Glomerular visceral epithelial cell (primary cell): ENCODE measurements at regions not wholly inside any gene's neighbourhood (a gene's known extent, or its start where the extent isn't known, plus 50 kb on each side); places are given as distances from the start of the nearest gene placed in this dataset.
"Not testable (repeated sequence)": the region's sequence is repeated elsewhere in the genome, so short reads cannot be mapped to it uniquely, and the experiment has no call there.

Source experiments
- DNase-seq: peaks from one replicate; pipeline ENCODE4 v3.0.0-alpha.2; 2016; ENCODE audit errors: extremely low spot score

GRCh38 chr9:100639854-100640253 is 62.0 kb downstream of the CAVIN4 start:
- DNase-seq = no peak

GRCh38 chr9:100640447-100641050 is 62.7 kb downstream of the CAVIN4 start:
- DNase-seq = no peak

DNA sequence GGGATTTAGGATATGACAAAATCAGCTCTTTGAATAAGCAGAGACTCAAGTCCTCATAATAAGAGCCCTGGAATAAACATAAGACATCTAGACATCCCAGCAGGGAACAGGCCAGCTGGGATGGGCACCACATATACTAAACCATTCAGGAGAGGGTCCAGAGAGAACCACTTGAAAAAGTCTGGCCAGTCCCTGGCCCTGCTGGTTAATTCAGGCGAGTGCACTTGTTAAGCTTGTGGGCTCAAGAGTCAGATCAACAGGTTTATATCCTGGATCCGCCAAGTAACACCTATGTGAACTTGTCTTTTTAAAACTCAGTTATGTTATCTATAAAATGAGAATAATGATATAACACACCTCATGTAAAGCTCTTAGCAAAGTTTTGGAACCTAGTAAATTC is 63.3 kb downstream of the CAVIN4 start:
- DNase-seq = no peak

DNA sequence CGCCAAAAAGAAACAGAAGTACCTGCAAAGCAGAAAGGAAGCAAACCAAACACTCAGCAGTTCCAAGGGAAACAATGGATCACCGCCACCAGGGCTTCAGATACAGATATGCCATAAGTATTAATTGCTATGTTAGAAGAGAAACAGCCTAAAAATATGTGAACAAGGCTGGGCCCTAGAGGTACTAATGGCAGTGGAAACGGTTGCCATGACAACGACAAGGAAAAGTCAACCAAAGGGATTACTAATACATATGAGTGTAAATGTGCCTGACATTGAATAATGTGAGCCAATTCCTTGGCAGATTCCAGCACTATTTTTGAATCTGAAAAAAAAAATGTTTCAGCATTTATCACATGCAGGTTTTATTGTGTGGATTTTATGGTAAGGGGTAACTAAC is 75.0 kb downstream of the CAVIN4 start:
- DNase-seq = no peak

DNA sequence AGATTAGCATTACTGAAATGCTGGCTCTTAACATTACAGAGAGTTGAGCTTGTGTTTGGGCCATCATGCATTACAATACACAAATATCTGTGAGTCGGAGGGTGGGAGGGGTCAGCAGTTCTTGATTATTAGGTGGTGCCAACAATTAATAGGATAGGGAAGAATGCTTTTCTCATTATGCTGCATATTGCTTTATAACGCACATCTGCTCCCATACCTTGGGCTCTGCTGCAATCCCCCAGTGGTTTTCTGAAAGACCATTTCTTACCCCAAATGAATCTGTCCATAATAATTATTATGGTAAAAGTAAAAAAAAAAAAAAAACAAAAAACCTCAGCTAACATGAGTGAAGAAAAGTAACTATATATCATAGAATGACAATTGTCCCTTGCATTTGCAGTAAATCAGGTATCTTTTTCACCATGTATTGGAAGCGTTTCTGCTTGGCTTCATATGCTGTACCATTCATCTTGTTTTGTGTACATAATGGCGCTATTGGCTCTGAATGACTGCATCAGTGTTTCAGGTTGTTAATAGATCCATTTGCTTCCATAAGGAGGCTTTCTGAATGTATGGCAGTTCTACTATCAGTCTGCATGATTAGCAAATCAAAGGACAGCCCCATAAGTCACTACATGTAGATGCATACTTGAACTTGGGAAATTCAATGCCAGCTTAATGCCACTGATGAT is 75.9 kb downstream of the CAVIN4 start:
- DNase-seq = no peak

DNA sequence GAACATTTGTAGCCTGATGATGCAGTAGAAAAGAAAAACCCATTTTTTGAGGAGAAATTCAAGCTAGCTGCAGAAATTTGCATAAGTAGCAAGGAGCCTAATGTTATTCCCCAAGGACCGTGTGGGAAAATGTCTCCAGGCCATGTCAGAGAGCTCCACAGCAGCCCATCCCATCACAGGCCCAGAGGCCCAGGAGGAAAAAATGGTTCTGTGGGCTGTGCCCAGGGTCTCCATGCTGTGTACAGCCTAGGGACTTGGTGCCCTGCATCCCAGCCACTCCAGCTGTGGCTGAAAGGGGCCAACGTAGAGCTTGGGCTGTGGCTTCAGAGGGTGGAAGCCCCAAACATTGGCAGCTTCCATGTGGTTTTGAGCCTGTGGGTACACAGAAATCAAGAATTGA is 79.0 kb downstream of the CAVIN4 start:
- DNase-seq = not testable (repeated sequence)

DNA sequence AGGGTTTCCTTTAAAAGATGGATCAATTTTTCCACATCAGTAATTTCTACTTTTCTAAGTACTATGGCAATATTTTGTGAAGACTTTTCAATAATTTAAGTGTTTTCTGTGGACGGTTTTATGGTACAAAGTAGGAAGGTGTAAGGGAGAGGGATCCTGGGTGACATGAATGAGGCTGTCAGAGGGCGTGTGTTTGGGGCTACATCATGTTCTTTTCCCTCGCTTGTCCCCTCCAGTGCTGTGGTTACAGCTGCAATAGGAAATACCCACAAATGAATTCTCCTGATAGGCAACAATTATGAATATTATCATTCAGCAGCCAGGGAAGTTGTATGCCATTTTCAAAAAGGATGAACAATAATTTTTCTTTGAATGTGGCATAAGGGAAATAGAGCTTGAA is 83.8 kb downstream of the CAVIN4 start:
- DNase-seq = no peak

DNA sequence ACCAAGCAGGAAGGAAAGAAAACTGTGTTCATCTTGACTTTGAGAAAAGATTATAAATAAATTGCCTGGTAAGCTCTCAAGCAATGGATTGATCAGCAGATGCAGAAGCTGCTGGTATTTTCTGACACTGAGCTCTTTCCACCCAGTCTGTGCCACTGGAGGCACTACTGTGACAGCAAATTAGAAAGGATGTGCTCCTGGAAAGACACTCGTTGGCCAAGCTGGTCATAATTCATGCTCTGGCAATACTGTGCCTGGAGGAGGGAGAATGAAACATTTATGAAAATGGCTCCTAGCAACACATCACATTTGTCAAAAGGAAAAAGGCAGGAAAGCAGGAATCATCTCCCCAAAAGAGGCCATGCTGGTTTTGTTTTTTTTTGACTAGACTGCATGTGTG is 84.2 kb downstream of the CAVIN4 start:
- DNase-seq = no peak

DNA sequence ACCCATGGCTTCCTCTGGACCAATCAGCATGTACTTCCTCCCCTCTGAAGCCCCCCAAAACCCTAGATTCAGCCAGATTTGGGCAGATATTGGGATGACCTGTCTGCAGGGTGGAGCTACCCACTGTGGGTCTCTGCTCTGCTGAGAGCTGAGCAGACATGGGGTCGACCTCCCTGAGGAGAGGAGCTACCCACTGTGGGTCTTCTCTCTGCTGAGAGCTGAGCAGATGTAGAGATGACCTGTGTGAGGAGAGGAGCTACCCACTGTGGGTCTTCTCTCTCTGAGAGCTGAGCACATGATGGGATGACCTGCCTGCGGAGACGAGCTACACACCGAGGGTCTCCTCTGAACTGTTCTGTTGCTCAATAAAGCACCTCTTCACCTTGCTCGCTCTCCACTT is 89.6 kb downstream of the CAVIN4 start:
- no peak for DNase-seq

GRCh38 chr9:100668024-100668423 is 90.1 kb downstream of the CAVIN4 start:
- DNase-seq = no peak

DNA sequence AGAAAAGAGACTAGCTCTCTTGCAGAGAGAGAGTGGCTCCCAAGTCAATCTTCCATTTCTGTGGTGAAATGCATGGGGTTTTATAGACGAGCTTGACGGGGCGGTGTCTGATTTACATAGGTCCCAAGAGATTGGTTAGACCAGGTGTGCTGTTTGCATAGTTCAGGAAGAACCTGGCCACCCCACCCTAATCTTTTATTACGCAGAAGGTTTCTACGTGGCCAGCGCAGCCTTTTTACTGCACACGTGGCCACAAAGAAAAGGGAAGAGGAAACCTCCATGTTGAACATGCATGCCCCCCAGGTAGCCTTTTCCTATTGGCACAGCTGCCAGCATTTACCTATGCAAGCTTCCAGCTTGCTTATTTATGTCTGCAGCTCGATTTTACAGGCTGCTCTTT is 92.1 kb downstream of the CAVIN4 start:
- no peak for DNase-seq

- DNase-seq = peak; percentile 20
Observed at GRCh38 chr9:100670719-100671118, 92.8 kb downstream of the CAVIN4 start.

DNA sequence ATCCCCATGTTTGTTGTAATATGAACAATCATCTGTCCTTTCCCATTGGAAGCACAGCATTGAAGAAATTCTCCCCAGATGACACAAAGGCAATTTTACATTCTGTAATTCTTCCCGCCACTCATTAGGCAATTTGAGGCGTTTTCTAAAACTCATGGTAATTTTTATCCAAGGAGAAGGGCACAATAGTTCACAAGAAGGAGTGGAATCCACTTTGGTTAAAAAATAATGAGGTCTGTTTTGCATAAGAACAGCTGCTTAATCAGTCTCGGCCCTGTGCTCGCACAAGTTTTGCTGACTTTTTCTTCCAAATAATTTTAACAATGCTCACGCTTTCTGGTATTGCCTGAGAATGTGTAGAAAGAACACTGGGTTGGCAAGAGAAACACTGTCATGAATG is 94.0 kb downstream of the CAVIN4 start:
- DNase-seq = no peak

DNA sequence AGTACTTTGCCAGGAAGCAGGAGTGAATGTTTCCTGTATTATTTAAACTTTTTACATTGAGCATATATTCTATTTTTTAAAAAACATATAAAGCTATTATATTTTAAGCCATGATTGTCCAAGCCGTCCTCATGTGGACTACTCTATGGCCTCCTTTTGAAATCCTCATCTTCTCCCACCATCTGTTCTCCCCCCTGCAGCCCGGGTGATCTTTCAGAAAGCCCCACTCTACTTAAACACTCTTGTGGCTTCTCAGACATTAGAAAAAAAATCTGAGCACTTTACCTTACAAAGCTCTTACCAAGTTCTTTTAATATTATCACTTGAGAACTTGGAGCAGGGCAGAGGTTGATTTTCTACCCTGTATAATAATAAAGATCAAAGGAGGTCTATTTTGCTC is 95.4 kb downstream of the CAVIN4 start:
- no peak for DNase-seq

GRCh38 chr9:100674419-100675122 is 96.7 kb downstream of the CAVIN4 start:
- DNase-seq = no peak

- no peak for DNase-seq
Observed at GRCh38 chr9:100679834-100680233, 102.0 kb downstream of the CAVIN4 start.

DNA sequence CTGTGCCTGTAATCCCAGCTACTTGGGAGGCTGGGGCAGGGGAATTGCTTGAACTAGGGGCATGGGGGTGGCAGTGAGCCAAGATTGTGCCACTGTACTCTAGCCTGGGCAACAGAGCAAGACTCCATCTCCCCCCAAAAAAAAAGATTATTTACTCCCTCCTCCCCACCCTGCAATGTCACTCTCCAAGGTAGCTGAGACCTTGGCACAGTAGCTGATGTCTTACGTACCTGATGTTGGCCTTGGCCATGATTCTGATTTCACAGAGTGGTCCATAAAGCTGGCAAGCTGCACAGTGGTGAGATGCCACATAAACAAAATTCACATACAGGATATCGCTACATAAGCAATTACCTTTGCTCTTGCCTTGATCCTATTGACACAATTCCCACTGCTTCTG is 108.5 kb downstream of the CAVIN4 start:
- DNase-seq = no peak

GRCh38 chr9:100689635-100690034 is 111.8 kb downstream of the CAVIN4 start:
- no peak for DNase-seq

DNA sequence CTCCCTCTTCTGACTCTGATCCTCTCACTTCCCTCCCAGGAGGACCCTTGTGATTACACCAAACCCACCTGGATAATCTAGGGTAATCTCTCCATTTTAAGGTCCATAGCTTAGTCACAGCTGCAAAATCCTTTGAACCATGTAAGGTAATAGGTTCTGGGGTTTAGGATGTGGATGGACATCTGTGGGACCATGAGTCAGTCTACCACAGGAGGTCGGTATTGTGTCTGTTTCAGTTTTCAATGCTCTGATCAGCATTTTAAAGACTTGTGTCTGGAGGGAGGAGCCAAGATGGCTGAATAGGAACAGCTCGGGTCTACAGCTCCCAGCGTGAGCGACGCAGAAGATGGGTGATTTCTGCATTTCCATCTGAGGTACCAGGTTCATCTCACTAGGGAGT is 112.6 kb downstream of the CAVIN4 start:
- DNase-seq = no peak

GRCh38 chr9:100697339-100697738 is 119.5 kb downstream of the CAVIN4 start:
- DNase-seq = no peak

DNA sequence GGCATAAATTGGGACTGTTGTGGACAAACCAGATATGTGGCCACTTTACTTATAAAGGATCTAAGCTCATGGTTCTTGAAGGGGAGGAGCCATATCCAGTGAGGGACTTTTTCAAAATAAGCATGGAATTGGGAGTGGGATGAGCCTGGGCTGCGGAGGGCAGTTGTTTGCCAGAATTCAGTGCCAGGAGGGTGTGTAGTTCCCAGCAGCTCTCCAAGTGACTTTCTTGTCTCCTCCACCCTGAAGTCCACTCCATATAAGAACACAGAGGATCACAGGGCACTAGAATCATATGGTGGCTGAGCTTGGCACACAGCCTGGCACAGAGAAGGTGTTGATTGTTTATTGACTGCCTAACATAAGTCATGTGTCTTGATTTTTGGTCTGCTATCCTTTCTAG is 121.1 kb downstream of the CAVIN4 start:
- DNase-seq = no peak

DNA sequence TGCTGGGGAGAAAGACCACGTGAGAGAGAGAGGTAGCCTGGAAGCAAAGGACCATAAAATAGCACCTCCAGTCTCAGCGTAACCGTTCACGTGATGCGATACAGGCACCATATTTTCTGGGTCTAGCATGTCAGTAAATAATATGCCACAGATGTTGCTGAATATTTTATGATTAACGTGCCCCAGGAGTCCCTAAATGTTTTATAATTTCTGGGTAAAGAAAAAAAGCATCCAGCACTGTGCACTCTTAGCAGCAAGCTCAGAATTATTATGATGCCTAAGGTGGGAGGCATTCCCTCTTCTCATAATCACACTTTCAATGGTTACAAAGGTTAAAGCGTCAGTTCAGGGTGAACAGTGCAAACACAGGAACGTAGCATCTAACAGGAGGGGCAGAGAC is 121.8 kb downstream of the CAVIN4 start:
- DNase-seq = no peak

DNA sequence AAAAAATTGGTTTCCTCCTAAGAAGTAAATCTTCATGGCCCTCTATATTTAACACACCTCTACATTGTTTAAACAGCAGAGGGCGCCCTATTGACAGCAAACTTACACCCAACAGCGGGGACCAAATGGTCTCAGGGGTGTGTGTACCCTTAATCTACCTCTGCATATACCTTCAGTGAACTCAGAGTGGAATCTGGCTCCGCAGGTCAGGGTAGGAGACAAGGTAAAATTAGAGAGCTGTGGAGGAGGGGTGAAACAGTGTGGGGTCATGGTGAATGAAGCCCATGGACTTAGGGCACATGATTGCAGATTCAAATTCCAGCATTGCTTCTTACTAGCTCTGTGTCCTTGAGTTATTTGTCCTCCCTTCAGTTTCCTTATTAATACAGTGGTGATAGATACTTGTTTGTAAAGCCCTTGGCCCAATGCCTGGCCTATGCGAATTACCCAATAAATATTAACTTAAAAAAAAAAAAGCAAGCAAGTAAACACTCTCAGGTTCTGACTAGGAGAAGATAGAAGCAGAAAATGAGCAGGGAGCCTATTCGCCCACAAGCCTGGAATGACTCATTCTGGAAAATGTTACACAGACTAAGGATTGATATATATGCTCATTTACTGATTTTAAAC is 122.9 kb downstream of the CAVIN4 start:
- peak; percentile 5 for DNase-seq
